ENCODE measurements at regions not wholly inside any gene's neighbourhood (a gene's known extent, or its start where the extent isn't known, plus 50 kb on each side); places are given as distances from the start of the nearest gene placed in this dataset.

DNA sequence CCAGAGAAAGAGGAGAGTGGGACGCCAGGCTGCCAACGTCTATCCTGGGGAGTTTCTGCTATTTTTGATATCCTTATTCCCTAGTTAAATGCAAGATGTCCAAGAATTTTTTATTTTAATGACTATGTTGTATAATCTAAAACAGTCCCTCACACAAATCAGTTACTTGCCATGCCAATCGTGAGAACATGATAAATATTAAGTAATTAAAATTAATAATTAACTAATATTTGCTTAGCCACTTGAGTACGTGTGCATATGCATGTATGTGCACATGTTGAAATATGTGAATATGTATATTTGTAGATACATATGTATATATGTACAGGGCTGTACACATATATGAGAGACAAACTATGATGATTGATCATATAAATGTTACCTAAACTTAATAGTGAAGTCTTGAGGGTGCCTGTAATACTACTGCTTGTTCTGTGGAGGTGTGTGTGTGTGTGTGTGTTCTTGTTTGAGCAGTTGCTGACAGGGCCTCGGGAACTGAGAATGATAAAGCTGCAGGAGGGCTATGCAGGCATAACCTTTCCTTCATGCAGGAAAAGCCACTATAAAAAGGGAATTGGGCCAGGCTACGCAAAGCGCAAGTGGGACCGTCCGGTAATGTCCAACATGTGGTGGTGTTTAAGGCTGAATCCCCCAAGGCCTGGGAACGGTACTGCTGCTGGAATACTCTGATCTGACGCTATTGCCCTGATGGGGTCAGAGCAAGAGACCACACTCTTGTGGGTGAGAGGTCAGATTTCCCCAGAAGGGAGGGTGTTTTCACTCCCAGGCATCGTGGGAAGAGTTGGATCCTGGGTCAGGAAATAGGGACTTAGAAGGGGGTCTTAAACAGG, 148.3 kb upstream of the TBX18 start:
- Histone ChIP-seq H3K4me1 (ENCODE audit: control insufficient read depth, insufficient read depth, low read length) (no peaks in the 10 kb centered on the region), H3K4me3 (ENCODE audit: low read length in 2 of 2) (no peak overlapping the region), H3K27ac (ENCODE audit: low read length) (no peak overlapping the region), H3K27me3 (ENCODE audit: control insufficient read depth in 1 of 2, insufficient read depth in 2 of 2, low read length in 2 of 2) (no peaks in the 10 kb centered on the region), H3K36me3 (ENCODE audit: control insufficient read depth in 2 of 2, insufficient read depth in 2 of 2, low read length in 2 of 2) (no peaks in the 10 kb centered on the region), H3K9me3 (ENCODE audit: control insufficient read depth in 2 of 2, low read length in 2 of 2) (no peaks in the 10 kb centered on the region), H3K9ac (ENCODE audit: low read length in 2 of 2) (no peak overlapping the region)

DNA sequence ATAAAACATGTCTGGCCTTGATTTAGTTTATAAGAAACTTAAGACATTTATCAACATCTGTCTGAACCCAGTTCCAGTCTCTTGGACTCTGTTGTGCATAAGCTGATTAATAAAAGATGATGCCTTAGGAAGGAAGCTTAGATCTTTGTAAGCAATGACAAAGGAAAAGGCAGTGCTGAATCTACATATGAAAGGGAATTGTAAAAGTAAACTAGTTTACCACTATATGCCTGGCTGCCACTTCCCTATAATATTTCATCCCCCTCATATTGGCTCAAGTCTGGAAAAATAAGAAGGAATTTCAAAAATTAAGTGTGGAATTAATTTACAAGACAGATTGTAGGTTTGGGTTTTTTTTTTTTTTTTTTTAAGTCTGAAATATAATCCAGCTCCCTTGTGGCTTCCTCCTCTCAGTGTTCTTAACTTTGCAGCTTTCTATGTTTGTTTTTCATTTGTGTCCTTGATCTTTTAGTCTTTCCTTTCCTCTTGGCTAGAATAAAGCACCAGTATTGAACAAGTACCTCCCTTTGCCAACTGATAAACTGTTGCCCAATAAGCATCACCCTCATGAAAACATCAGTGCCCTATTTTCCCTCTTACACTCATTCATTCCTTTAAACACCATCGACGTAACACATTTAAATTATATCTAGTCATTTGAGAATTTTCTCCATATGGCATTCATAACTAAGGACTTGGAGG, 146.7 kb upstream of the TBX18 start:
- H3K9ac ChIP-seq (ENCODE audit: low read length in 2 of 2): no peak overlapping the region
- no peak overlapping the region for H3K4me3 ChIP-seq (ENCODE audit: low read length in 2 of 2)
- no peaks in the 10 kb centered on the region for H3K9me3 ChIP-seq (ENCODE audit: control insufficient read depth in 2 of 2, low read length in 2 of 2)
- H3K27me3 ChIP-seq (ENCODE audit: control insufficient read depth in 1 of 2, insufficient read depth in 2 of 2, low read length in 2 of 2): no peaks in the 10 kb centered on the region
- no peaks in the 10 kb centered on the region for H3K4me1 ChIP-seq (ENCODE audit: control insufficient read depth, insufficient read depth, low read length)
- no peaks in the 10 kb centered on the region for H3K36me3 ChIP-seq (ENCODE audit: control insufficient read depth in 2 of 2, insufficient read depth in 2 of 2, low read length in 2 of 2)
- H3K27ac ChIP-seq (ENCODE audit: low read length): no peak overlapping the region

DNA sequence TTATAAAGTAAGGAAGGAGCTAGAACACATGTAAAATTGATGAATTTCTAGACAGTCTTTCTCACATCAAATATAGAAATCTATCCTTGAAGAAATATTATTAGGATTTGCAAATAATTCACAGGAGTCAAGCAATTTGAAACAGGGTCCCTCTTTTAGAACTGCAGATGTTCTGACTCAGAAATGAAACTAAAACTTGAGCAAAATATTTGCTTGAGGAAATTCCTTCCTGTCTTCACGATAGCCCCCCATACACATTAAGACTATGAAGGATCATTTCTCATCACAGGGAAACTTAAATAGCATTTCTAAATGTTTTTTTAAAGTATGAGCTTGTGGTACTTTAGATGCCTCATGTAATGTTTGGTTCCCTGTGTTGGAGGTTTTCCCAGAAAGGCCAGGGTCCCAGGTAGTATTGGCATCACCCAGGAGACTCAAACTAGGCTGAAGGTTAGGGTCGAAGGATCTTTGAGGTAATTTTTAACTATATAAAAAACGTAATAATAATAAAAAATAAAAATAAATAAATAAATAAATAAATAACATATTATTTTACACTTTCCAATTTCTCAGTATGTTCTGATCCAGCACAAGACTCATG, 144.0 kb upstream of the TBX18 start:
- no peaks in the 10 kb centered on the region for H3K27me3 ChIP-seq (ENCODE audit: control insufficient read depth in 1 of 2, insufficient read depth in 2 of 2, low read length in 2 of 2)
- no peaks in the 10 kb centered on the region for H3K9me3 ChIP-seq (ENCODE audit: control insufficient read depth in 2 of 2, low read length in 2 of 2)
- H3K36me3 ChIP-seq (ENCODE audit: control insufficient read depth in 2 of 2, insufficient read depth in 2 of 2, low read length in 2 of 2): no peaks in the 10 kb centered on the region
- no peak overlapping the region for H3K9ac ChIP-seq (ENCODE audit: low read length in 2 of 2)
- H3K27ac ChIP-seq (ENCODE audit: low read length): no peak overlapping the region
- H3K4me1 ChIP-seq (ENCODE audit: control insufficient read depth, insufficient read depth, low read length): no peaks in the 10 kb centered on the region
- no peak overlapping the region for H3K4me3 ChIP-seq (ENCODE audit: low read length in 2 of 2)

DNA sequence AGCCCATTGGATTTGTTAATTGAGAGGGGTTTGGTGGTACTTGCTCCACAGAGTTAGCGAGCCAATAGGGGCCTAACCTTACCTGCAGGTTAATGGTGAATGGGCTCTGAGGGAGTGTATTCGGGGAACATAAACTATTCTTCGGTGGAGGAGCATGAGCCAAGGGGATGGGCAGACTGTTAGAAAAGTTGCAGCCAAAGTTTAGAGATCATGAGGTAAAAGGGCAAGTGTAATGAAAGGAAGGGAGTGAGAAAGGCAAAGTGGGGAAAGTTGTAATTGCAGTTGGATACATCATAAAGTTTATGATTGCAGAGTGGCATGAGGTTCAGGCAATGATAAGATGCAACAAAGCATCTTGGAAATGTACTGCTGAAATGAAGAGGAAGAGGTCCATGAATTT, 142.1 kb upstream of the TBX18 start:
- Histone ChIP-seq H3K9me3 (ENCODE audit: control insufficient read depth in 2 of 2, low read length in 2 of 2) (no peaks in the 10 kb centered on the region), H3K4me1 (ENCODE audit: control insufficient read depth, insufficient read depth, low read length) (no peaks in the 10 kb centered on the region), H3K4me3 (ENCODE audit: low read length in 2 of 2) (no peak overlapping the region), H3K27ac (ENCODE audit: low read length) (no peak overlapping the region), H3K9ac (ENCODE audit: low read length in 2 of 2) (no peak overlapping the region), H3K36me3 (ENCODE audit: control insufficient read depth in 2 of 2, insufficient read depth in 2 of 2, low read length in 2 of 2) (no peaks in the 10 kb centered on the region), H3K27me3 (ENCODE audit: control insufficient read depth in 1 of 2, insufficient read depth in 2 of 2, low read length in 2 of 2) (no peaks in the 10 kb centered on the region)

DNA sequence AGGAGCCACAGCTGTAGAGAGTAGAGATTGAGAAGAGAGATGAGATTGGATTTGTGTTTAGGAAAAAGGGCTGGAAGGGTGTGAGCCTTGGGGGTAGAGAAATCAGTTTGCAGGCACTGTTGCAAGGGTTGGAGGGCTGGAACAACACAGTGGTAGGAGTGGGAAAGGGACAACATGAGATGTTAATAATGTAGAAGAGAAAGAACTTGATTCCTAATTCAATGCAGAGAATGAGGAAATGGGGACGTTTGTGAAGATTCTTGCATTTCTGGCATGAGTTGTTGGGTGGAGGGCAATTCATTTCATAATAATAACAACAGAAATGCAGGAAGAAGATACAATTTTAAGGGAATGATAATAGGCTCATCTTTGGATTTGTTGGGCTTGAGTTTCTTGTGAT, 141.4 kb upstream of the TBX18 start:
- Histone ChIP-seq H3K4me1 (ENCODE audit: control insufficient read depth, insufficient read depth, low read length) (no peaks in the 10 kb centered on the region), H3K4me3 (ENCODE audit: low read length in 2 of 2) (no peak overlapping the region), H3K36me3 (ENCODE audit: control insufficient read depth in 2 of 2, insufficient read depth in 2 of 2, low read length in 2 of 2) (no peaks in the 10 kb centered on the region), H3K27me3 (ENCODE audit: control insufficient read depth in 1 of 2, insufficient read depth in 2 of 2, low read length in 2 of 2) (no peaks in the 10 kb centered on the region), H3K27ac (ENCODE audit: low read length) (no peak overlapping the region), H3K9me3 (ENCODE audit: control insufficient read depth in 2 of 2, low read length in 2 of 2) (no peaks in the 10 kb centered on the region), H3K9ac (ENCODE audit: low read length in 2 of 2) (no peak overlapping the region)

DNA sequence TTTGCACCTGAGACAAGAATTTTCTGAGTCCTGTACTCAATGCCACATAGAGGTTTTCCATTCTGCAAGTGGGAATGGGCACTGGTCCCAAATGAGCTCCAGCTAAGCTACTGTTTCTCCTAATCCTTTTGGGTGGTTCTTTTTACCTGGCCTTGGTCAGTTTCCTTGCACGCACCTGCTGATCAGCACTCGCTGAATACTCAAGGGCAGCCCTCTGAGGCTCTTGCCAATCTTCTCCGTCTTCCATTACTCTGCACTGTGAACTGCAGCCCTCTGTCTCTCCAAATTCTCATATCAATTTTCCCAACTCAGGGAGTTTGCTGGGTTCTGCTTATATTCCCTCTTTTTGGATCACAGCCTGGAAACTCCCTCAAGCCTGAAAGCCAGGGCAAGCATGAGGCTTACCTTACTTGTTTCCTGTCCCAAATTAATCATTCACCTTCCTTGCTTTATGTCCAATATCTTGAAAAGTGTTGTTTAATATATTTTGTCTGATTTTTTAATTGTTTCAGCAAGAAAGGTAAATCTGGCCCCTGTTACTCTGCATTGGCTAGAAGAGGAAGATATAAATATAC, 138.0 kb upstream of the TBX18 start:
- Histone ChIP-seq H3K27me3 (ENCODE audit: control insufficient read depth in 1 of 2, insufficient read depth in 2 of 2, low read length in 2 of 2) (no peaks in the 10 kb centered on the region), H3K27ac (ENCODE audit: low read length) (no peak overlapping the region), H3K9ac (ENCODE audit: low read length in 2 of 2) (no peak overlapping the region), H3K9me3 (ENCODE audit: control insufficient read depth in 2 of 2, low read length in 2 of 2) (no peaks in the 10 kb centered on the region), H3K4me1 (ENCODE audit: control insufficient read depth, insufficient read depth, low read length) (no peaks in the 10 kb centered on the region), H3K4me3 (ENCODE audit: low read length in 2 of 2) (no peak overlapping the region), H3K36me3 (ENCODE audit: control insufficient read depth in 2 of 2, insufficient read depth in 2 of 2, low read length in 2 of 2) (no peaks in the 10 kb centered on the region)

DNA sequence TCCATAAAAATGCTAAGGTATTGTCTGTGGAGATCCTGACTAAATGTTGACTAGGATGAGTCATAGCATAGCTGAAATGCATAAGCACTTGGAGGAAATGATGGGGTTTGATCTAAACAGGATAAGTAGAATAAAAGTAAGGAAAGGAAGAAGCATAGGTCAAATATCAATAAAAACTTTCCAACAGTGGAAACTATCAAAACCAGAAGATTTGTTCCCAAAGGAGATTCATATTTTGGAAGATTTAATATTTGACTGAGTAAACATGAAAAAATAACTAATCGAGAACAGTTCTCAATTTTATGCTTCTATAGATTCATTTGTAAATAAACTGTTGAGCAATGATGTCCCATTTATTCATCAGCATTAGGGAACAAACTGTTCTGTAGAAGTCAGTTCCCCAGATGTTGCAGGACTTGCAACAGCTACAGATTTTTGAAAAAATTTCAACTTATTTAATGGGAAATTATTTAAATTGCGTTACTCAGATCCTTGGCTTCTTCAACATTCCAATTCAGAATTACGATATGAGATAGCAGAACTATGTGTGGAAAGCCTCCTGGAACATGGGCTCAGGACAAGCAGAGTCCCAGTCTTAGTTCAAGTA, 133.7 kb upstream of the TBX18 start:
- H3K9me3 ChIP-seq (ENCODE audit: control insufficient read depth in 2 of 2, low read length in 2 of 2): no peaks in the 10 kb centered on the region
- H3K36me3 ChIP-seq (ENCODE audit: control insufficient read depth in 2 of 2, insufficient read depth in 2 of 2, low read length in 2 of 2): no peaks in the 10 kb centered on the region
- no peak overlapping the region for H3K4me3 ChIP-seq (ENCODE audit: low read length in 2 of 2)
- no peak overlapping the region for H3K27ac ChIP-seq (ENCODE audit: low read length)
- H3K4me1 ChIP-seq (ENCODE audit: control insufficient read depth, insufficient read depth, low read length): no peaks in the 10 kb centered on the region
- no peaks in the 10 kb centered on the region for H3K27me3 ChIP-seq (ENCODE audit: control insufficient read depth in 1 of 2, insufficient read depth in 2 of 2, low read length in 2 of 2)
- H3K9ac ChIP-seq (ENCODE audit: low read length in 2 of 2): no peak overlapping the region

DNA sequence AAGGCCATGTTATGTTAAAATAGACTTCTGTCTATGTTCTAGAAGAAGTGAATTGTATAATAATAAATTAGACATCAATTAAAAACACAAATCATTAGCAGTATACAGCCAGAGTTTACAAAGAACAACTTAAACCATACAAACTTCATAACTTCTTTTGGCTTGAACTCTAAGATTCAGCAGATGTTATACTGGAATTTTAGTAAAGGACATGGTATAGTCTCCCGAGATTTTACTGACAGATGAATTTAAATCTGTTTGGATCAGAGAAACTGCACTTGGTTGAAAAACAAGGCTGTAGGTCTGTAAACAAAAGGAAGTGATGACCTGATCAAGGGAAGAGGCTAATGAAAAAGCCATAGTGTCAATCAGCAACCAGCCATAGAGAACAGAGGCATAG, 132.6 kb upstream of the TBX18 start:
- Histone ChIP-seq H3K27ac (ENCODE audit: low read length) (no peak overlapping the region), H3K4me3 (ENCODE audit: low read length in 2 of 2) (no peak overlapping the region), H3K4me1 (ENCODE audit: control insufficient read depth, insufficient read depth, low read length) (no peaks in the 10 kb centered on the region), H3K27me3 (ENCODE audit: control insufficient read depth in 1 of 2, insufficient read depth in 2 of 2, low read length in 2 of 2) (no peaks in the 10 kb centered on the region), H3K9ac (ENCODE audit: low read length in 2 of 2) (no peak overlapping the region), H3K9me3 (ENCODE audit: control insufficient read depth in 2 of 2, low read length in 2 of 2) (no peaks in the 10 kb centered on the region), H3K36me3 (ENCODE audit: control insufficient read depth in 2 of 2, insufficient read depth in 2 of 2, low read length in 2 of 2) (no peaks in the 10 kb centered on the region)

DNA sequence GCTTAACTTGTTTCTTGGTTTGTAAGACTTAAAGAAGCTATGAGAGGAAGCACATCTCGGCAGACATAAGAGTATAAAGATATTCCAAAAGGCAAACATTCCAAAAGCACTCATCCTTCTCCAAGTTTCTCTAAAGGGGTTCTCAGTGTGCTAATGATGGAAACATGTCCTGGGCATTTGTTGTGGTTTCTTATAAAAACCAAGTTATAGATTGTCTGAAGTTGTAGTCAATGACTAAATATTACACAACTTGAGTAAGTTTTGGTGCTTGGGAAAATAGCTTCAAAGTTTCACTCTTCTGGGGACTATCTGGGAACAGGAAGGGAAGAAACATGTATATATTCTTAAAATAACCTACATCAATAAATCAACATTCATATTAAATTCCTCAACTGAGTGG, 128.3 kb upstream of the TBX18 start:
- Histone ChIP-seq H3K4me3 (ENCODE audit: low read length in 2 of 2) (no peak overlapping the region), H3K4me1 (ENCODE audit: control insufficient read depth, insufficient read depth, low read length) (no peaks in the 10 kb centered on the region), H3K9ac (ENCODE audit: low read length in 2 of 2) (no peak overlapping the region), H3K9me3 (ENCODE audit: control insufficient read depth in 2 of 2, low read length in 2 of 2) (no peaks in the 10 kb centered on the region), H3K27ac (ENCODE audit: low read length) (no peak overlapping the region), H3K36me3 (ENCODE audit: control insufficient read depth in 2 of 2, insufficient read depth in 2 of 2, low read length in 2 of 2) (no peaks in the 10 kb centered on the region), H3K27me3 (ENCODE audit: control insufficient read depth in 1 of 2, insufficient read depth in 2 of 2, low read length in 2 of 2) (no peaks in the 10 kb centered on the region)

DNA sequence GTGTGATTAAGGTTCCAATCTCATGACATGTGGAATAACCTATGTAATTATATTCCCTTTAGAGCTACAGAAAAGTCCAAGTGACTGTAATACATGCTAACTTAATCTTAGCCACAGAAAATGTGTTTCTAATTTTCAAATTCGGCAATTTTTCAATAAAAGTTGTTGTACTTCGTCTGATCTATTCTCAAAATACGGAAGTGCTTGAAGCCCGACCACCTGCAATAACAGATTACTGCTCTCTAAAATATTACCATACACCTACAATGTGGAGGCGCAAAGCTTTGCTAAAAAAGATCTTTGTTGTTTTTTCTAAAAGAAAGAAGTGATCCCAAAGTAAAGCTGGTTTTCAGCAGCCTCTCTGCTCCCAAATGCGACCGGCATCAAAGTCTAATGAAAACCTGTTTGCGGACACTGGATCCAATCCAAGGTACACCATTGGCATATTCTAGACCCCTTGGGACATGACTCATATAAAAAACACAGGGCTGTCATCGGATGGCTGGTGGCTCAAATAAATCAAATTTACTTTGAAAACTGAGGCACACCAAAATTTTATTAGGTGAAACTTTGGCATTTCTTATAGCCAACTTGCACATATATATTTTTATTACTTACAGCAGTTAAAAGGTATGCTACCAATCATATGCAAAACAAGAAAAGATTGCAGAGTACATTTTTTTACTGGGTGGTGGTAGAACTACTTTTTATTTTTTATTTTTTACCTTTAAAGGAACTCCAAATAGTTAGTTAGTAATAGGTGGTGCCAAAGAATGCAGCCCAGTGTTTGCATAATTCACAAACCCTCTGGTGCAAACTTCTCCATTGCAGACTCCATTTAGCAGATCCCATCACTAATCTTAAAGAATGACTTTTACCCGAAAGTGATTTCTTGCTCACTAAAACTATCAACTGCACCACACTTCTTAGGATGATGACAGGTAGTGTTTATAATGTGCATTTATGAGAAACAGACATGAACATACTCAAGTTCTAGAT, 118.7 kb upstream of the TBX18 start:
- Histone ChIP-seq H3K4me1 (ENCODE audit: control insufficient read depth, insufficient read depth, low read length) (no peaks in the 10 kb centered on the region), H3K4me3 (ENCODE audit: low read length in 2 of 2) (no peak overlapping the region), H3K27ac (ENCODE audit: low read length) (no peak overlapping the region), H3K36me3 (ENCODE audit: control insufficient read depth in 2 of 2, insufficient read depth in 2 of 2, low read length in 2 of 2) (no peaks in the 10 kb centered on the region), H3K9ac (ENCODE audit: low read length in 2 of 2) (no peak overlapping the region), H3K9me3 (ENCODE audit: control insufficient read depth in 2 of 2, low read length in 2 of 2) (no peaks in the 10 kb centered on the region), H3K27me3 (ENCODE audit: control insufficient read depth in 1 of 2, insufficient read depth in 2 of 2, low read length in 2 of 2) (no peaks in the 10 kb centered on the region)

Data from stomach smooth muscle (tissue), 2 donors.